ENCODE measurements at regions not wholly inside any gene's neighbourhood (a gene's known extent, or its start where the extent isn't known, plus 50 kb on each side); places are given as distances from the start of the nearest gene placed in this dataset.

- in situ Hi-C loops (cut with HindIII; ENCODE audit: low pct_unique_long_range_greater_than_20kb, low sequenced_read_pairs) (no loop called here), intact Hi-C loops (cut with micrococcal nuclease; ENCODE audit: unreplicated experiment) (no loop called here)
- ATAC-seq (no peak), DNase-seq (ENCODE audit: low read depth, low spot score) (no peak)
- no peaks in the 10 kb centered on the region for H3K36me3 ChIP-seq (ENCODE audit: control insufficient read depth, insufficient read depth, low read length)
- H3K4me1 ChIP-seq (ENCODE audit: control insufficient read depth, insufficient read depth, low read length), result no peaks in the 10 kb centered on the region
- H3K4me3 ChIP-seq (ENCODE audit: low read depth in 2 of 2, low read length in 2 of 2), result no peak overlapping the region
- ChIA-PET POLR2A (no interaction called here), CTCF (no interaction called here)
- no peaks in the 10 kb centered on the region; the same call in 1 of the 2 replicates for H3K27me3 ChIP-seq (ENCODE audit: control insufficient read depth, insufficient read depth, low read length)
- no peak for TF ChIP-seq TCF7L2 (IDR thresholded peaks at IDR 0.05; ENCODE audit: low read depth, low read length)
- no peak overlapping the region for H3K27ac ChIP-seq (ENCODE audit: low read length)
- BruUV-seq (replicated peaks), result no TSS peak
- H3K9me3 ChIP-seq (ENCODE audit: control insufficient read depth, insufficient read depth, low read depth, low read length), result no peaks in the 10 kb centered on the region
Measured at GRCh38 chr6:14630016-14630415, 512.4 kb downstream of the CD83 start.

- TF ChIP-seq REST (IDR thresholded peaks at IDR 0.05; ENCODE audit: insufficient read depth in 1 of 2, low read depth in 2 of 2, low read length in 1 of 2) (no peak), SIN3A (IDR thresholded peaks at IDR 0.05; ENCODE audit: borderline replicate concordance, insufficient read depth, low read depth, low read length) (no peak), TCF7L2 (IDR thresholded peaks at IDR 0.05; ENCODE audit: low read depth, low read length) (no peak), POLR2AphosphoS5 (IDR thresholded peaks at IDR 0.05; ENCODE audit: low read depth, low read length) (no peak), CTCF (IDR thresholded peaks at IDR 0.05) (no peak)
- Histone ChIP-seq H3K4me3 (ENCODE audit: low read depth in 2 of 2, low read length in 2 of 2) (no peak overlapping the region), H3K9me3 (ENCODE audit: control insufficient read depth, insufficient read depth, low read depth, low read length) (no peaks in the 10 kb centered on the region), H3K36me3 (ENCODE audit: control insufficient read depth, insufficient read depth, low read length) (no peaks in the 10 kb centered on the region), H3K27ac (ENCODE audit: low read length) (no peak overlapping the region), H3K27me3 (ENCODE audit: control insufficient read depth, insufficient read depth, low read length) (no peaks in the 10 kb centered on the region; the same call in 1 of the 2 replicates), H3K4me1 (ENCODE audit: control insufficient read depth, insufficient read depth, low read length) (no peaks in the 10 kb centered on the region)
- DNase-seq (ENCODE audit: low read depth, low spot score), result no peak
- no TSS peak for BruUV-seq (replicated peaks)
- in situ Hi-C loops (cut with HindIII; ENCODE audit: low pct_unique_long_range_greater_than_20kb, low sequenced_read_pairs), result no loop called here
- ATAC-seq, result no peak
- POLR2A ChIA-PET, result no interaction called here
- CTCF ChIA-PET, result no interaction called here
- intact Hi-C loops (cut with micrococcal nuclease; ENCODE audit: unreplicated experiment), result no loop called here
Measured at GRCh38 chr6:14633479-14633878, 515.9 kb downstream of the CD83 start.

GRCh38 chr6:14634072-14634471 is 516.5 kb downstream of the CD83 start:
- Histone ChIP-seq H3K27ac (ENCODE audit: low read length) (no peak overlapping the region), H3K9me3 (ENCODE audit: control insufficient read depth, insufficient read depth, low read depth, low read length) (no peaks in the 10 kb centered on the region), H3K36me3 (ENCODE audit: control insufficient read depth, insufficient read depth, low read length) (no peaks in the 10 kb centered on the region), H3K4me1 (ENCODE audit: control insufficient read depth, insufficient read depth, low read length) (no peaks in the 10 kb centered on the region), H3K27me3 (ENCODE audit: control insufficient read depth, insufficient read depth, low read length) (no peaks in the 10 kb centered on the region; the same call in 1 of the 2 replicates), H3K4me3 (ENCODE audit: low read depth in 2 of 2, low read length in 2 of 2) (no peak overlapping the region)
- POLR2A ChIA-PET, result no interaction called here
- TF ChIP-seq POLR2AphosphoS5 (IDR thresholded peaks at IDR 0.05; ENCODE audit: low read depth, low read length) (no peak), TCF7L2 (IDR thresholded peaks at IDR 0.05; ENCODE audit: low read depth, low read length) (no peak), SIN3A (IDR thresholded peaks at IDR 0.05; ENCODE audit: borderline replicate concordance, insufficient read depth, low read depth, low read length) (no peak), CTCF (IDR thresholded peaks at IDR 0.05) (no peak), REST (IDR thresholded peaks at IDR 0.05; ENCODE audit: insufficient read depth in 1 of 2, low read depth in 2 of 2, low read length in 1 of 2) (no peak)
- intact Hi-C loops (cut with micrococcal nuclease; ENCODE audit: unreplicated experiment) (no loop called here), in situ Hi-C loops (cut with HindIII; ENCODE audit: low pct_unique_long_range_greater_than_20kb, low sequenced_read_pairs) (no loop called here)
- ATAC-seq (no peak), DNase-seq (ENCODE audit: low read depth, low spot score) (no peak)
- BruUV-seq (replicated peaks), result no TSS peak
- CTCF ChIA-PET, result no interaction called here
